Embryonic facial prominence (tissue), 1 donor: ENCODE measurements at regions not wholly inside any gene's neighbourhood (a gene's known extent, or its start where the extent isn't known, plus 50 kb on each side); places are given as distances from the start of the nearest gene placed in this dataset.

Source experiments
- DNase-seq: peaks from one replicate; pipeline ENCODE4 v3.0.0-alpha.2; 2016; ENCODE audit errors: extremely low spot score

DNA sequence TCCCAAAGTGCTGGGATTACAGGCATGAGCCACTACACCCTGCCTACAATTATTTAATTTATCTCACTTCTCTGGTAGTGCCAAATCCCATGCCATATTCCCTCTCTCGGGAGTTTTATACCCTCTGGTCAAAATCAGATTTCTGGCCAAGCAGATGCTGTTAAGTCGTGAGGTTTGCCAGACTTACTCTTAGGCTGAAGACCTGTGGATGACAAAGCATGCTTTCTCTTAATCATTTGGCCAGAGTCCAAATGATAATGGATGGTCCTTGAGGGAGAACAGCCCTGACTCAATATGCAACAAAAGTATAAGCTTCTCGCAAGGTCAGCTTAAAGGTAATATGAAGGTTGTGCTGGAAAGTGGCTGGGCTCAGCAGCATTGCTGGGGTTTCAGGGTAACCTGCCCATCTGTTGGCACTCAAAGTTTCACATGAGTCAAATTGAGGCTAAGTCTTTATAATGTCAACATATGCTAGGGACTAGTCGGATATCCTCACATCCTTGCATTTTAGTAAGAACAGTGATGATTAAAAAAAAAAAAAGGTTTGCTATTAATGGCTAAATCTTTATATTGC is 280.1 kb downstream of the KIF4B start:
- DNase-seq, result no peak

DNA sequence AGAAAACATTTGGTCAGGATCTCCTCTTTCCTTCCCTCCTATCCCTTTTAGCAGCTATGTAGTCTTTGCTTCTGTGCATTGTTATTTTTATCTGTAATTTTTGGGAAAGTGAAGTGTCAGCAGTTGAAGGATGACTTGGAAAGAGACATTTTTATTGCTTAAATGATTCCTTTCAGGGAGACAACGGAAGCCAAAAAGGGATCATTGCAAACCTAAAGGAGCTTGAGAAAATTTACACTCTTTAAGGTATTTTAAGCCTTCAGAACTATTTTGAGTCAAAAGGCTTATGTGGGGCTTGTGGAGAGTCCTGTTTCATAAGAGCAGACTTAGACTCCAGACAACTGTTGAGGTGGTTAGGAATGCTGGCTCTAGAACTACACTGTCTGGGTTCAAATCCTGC is 281.6 kb downstream of the KIF4B start:
- DNase-seq, result no peak

DNA sequence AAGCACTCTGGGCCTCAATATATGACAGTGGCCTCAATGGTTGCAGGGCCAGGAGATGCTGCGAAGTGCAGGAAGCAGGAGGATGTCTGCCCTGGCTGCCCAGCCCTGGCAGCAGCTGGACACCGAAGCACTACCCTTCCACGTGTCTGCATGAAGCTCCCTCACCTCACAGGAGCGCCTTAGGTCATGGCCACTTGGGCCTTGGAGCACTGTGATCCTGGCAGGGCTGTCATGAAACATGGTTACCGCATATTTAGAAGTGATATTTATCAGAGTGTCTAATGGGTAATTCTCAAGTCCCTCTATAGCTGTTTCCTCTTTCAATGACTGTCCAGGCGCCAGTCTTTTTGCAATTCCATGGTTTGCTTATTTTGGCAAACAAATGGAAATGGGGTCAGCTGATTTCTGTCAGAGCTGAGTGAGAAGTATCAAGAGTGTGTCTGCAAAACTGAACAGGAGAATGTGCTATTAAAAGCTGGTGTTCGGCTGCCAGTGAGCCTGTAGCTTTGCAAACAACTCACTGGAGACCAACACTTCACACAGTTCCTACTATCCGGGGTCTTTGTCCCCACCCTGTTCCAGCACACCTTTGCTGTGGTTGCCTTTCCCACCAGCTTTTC is 285.9 kb downstream of the KIF4B start:
- no peak for DNase-seq

GRCh38 chr5:155303120-155303519 is 289.6 kb downstream of the KIF4B start:
- no peak for DNase-seq

- no peak for DNase-seq
Measured at GRCh38 chr5:155307229-155307628, 293.7 kb downstream of the KIF4B start.

DNA sequence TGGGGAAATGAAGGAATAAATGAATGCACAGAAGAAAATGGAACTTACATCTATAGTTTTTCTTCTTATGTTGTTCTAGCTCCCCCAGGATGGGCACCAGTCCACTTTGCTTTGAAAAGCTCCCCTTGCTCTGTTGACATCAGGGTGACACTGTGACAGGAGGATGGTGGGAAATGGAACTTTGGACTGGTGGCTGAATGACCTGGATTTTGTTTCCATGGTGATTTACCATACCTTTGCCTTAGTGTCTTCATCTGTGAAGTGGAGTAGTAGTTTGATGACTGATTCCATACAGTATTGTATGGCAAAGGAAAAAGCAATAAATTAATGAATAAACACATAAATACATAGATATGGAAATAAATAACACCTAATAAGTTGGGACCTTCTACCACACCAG is 294.7 kb downstream of the KIF4B start:
- DNase-seq, result no peak

GRCh38 chr5:155309021-155309746 is 295.6 kb downstream of the KIF4B start:
- DNase-seq, result no peak

GRCh38 chr5:155311721-155312120 is 298.2 kb downstream of the KIF4B start:
- DNase-seq, result no peak

DNA sequence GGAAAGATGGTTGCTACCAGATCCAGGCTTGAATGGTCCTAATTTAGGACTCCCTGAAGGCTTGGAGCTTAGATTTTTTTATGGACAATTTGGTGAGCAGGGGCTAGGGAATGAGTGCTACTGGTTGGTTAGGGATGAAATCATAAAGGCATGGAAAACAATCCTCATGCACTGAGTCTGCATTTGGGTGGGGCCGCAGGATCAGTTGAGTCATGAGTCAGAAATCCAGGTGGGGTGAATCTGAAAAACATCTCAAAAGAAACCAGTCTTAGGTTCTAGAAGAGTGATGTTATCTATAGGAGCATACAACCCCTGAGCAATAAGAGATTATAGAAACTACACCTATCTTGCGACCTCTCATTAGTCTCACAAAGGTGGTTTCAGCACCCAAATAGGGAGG is 300.0 kb downstream of the KIF4B start:
- DNase-seq, result no peak

DNA sequence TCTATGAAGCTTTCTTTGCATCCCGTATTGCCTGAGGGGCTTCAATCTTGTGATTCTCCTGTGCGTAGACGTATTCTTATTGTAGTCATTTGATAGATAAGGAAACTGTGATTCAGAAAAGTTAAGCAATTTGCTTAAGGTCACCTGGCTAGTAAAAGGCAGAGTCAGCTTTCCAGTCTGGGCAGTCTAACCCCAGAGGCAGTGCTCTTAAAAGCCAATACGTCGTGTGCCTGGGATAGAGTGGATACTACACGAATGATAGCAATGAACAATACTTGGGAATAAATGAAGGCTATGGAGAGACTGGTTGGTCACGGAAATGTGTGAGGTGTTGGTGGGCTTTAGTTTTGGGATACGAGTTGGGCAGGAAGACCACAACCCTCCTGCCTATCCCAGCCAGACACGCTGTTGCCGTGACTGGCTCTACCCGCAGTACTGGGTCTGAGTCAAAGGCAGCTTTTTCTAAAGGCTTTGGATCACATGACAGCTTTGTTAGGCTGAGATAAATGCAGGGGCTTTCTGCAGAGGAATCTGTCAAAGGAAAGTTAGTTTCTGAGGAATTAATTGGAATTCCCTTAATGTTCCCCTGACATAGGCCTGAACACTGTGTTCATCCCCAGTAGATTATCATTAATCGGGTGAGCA is 302.6 kb downstream of the KIF4B start:
- no peak for DNase-seq

DNA sequence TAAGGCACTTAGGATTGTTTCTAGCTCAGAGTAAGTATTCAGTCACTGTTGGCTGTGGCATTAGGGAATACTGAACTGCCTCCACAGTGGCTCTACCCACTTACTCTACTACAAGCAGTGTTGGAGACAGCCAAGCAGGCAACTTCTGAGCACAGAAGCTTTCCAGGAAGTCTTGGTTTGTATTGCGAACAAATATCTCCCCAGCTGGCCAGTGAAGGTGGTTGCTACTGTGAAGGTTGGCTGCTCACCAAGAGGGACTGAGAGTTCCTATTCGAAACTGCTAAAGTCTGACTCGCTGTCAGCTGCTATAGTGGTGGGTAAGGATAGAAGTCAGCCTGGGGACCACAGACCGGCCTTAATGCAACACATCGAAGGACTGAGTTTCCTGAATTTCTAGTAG is 319.1 kb downstream of the KIF4B start:
- no peak for DNase-seq

DNA sequence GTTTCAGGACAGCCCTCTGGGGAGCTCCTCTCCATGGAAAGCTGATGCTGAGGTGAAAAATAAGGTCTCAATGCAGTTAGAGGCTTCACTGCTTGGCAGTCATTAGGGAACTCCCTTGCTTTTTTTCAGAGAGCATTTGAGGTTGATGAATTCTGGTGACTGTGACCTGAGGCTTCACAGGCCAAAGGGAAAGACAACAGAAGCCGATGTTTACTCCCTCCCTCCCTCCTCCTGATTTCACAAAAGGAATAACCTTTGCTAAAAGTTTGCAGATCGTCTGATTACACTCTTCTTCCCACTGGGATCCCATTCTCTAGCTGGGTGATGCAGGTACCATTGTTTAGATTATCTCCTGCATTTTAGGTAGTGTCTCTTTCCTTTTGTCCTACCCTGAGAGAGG is 329.4 kb downstream of the KIF4B start:
- no peak for DNase-seq

DNA sequence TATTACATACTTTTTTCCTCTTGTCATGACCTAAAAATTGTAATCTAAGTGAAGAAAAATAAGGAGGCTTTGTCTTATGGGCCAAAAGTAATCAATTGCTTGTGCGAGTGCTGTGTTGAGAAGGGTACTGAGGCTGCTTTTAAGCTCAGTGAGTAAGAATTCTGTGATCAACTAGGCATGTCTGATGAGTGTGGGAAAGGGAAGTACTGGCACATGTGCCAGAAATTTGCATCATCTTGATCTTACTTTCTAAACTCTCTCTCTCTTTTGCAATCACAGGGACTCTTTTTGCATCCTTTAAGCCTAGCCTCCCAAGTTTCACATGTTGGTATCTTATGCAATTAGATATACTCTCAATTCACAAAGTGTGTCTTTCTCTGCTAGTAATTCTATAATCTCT is 329.9 kb downstream of the KIF4B start:
- no peak for DNase-seq

GRCh38 chr5:155353231-155353630 is 339.7 kb downstream of the KIF4B start:
- no peak for DNase-seq

GRCh38 chr5:155366096-155366495 is 352.5 kb downstream of the KIF4B start:
- no peak for DNase-seq

GRCh38 chr5:155367841-155368240 is 354.3 kb downstream of the KIF4B start:
- DNase-seq, result no peak

GRCh38 chr5:155368490-155368889 is 354.9 kb downstream of the KIF4B start:
- DNase-seq, result no peak

DNA sequence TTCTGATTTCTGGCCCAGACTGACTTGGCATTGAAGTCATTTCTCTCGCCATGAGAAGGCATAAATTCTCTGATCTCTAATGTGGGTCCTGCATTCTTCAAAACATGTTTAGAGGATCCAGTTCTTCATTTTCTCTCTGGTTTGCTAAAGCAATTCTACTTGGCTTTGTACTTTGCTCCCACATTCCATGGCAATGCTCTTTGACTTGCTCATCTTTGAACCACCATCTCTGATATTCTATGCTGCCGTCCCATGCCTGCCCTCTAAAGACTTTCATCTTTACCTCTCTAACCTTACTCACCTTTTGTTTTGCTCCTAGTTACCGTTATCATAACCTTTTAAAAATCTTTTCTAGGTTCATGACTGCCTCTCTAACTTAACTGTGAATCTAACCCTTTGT is 366.9 kb downstream of the KIF4B start:
- no peak for DNase-seq

GRCh38 chr5:155381654-155382053 is 368.1 kb downstream of the KIF4B start:
- DNase-seq, result no peak

DNA sequence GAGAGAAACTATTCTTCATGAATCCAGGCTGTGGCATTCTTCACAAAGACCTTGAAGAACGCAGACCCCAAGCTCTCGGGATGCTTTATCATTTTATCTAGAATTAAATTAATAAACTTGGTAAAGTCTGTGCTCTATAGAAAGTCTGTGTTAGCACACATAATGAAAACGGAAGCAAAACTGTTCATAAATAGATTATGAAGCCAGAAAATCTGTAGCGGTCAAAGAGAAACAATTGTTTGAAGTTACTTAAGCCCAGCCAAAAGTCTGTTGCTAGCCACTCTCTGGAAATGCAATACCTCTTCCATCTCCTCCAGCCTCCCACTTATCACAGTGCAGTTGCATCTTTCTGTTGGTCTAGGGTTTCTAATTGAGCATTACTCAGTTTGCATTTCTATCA is 375.9 kb downstream of the KIF4B start:
- no peak for DNase-seq

- DNase-seq, result no peak
Measured at GRCh38 chr5:155394727-155395126, 381.2 kb downstream of the KIF4B start.

GRCh38 chr5:155402927-155403640 is 389.5 kb downstream of the KIF4B start:
- no peak for DNase-seq
